Renal cortex interstitium (tissue), 11 donors: ENCODE measurements at regions not wholly inside any gene's neighbourhood (a gene's known extent, or its start where the extent isn't known, plus 50 kb on each side); places are given as distances from the start of the nearest gene placed in this dataset.
"Not testable (repeated sequence)": the region's sequence is repeated elsewhere in the genome, so short reads cannot be mapped to it uniquely, and the experiment has no call there.

Experiments
- DNase-seq, 11 donors: peaks; one replicate each; pipeline ENCODE4 v3.0.0-alpha.2; 2013; ENCODE audit warnings: low read depth in 9 of 11, low spot score in 4 of 11; ENCODE audit errors: extremely low read depth in 1 of 11

GRCh38 chr6:72457738-72458137 is 164.1 kb upstream of the KCNQ5 start:
- no peak for DNase-seq

DNA sequence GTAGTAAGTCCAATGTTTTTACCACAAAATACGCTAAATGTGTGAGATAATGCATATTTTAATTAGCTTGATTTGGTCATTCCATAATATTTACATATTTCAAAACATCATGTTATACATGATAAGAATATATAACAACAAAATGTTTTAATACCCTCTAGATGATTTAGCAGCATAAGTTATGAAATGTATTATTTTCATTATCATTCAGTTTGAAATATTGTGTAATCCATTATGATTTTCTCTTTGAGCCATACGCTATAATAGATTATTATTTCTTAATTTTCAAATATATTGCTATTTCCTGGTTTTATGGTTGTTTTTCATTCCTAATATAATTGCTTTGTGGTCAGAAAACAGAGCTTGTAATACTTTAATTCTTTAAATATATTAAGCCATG is 163.3 kb upstream of the KCNQ5 start:
- no peak for DNase-seq

- DNase-seq, result no peak
These were observed 160.7 kb upstream of the KCNQ5 start for GRCh38 chr6:72461144-72461543.

DNA sequence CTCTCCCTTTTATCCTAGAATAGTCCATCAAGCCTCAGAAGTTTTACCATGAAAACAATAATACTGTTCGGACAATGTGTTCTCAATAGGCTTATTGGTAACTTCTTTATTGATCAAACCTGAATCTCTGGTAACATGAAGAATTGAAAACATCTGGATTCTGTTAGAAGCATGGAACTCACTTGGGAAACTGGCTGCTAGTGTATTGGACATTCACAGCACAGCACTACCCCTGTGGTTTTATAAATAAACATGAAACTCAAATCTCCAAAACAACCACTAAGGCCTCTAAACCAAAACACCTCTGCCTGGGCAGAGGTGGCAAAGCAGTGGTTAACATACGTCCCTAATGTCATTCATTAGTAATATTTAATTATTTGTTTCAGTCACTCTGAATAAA is 157.6 kb upstream of the KCNQ5 start:
- no peak for DNase-seq

GRCh38 chr6:72464791-72465691 is 156.8 kb upstream of the KCNQ5 start:
- no peak for DNase-seq

- no peak for DNase-seq
These were observed 155.4 kb upstream of the KCNQ5 start for GRCh38 chr6:72466471-72466870.

GRCh38 chr6:72466971-72467566 is 154.8 kb upstream of the KCNQ5 start:
- no peak for DNase-seq

DNA sequence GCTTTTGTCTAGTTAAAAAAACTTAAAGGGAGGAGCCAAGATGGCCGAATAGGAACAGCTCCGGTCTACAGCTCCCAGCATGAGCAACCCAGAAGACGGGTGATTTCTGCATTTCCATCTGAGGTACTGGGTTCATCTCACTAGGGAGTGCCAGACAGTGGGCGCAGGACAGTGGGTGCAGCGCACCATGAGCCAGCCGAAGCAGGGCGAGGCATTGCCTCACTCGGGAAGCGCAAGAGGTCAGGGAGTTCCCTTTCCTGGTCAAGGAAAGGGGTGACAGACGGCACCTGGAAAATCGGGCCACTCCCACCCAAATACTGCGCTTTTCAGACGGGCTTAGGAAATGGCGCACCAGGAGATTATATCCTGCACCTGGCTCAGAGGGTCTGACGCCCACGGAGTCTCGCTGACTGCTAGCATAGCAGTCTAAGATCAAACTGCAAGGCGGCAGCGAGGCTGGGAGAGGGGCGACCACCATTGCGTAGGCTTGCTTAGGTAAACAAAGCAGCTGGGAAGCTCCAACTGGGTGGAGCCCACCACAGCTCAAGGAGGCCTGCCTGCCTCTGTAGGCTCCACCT is 152.4 kb upstream of the KCNQ5 start:
- DNase-seq, result not testable (repeated sequence)

GRCh38 chr6:72476051-72476450 is 145.8 kb upstream of the KCNQ5 start:
- no peak for DNase-seq

DNA sequence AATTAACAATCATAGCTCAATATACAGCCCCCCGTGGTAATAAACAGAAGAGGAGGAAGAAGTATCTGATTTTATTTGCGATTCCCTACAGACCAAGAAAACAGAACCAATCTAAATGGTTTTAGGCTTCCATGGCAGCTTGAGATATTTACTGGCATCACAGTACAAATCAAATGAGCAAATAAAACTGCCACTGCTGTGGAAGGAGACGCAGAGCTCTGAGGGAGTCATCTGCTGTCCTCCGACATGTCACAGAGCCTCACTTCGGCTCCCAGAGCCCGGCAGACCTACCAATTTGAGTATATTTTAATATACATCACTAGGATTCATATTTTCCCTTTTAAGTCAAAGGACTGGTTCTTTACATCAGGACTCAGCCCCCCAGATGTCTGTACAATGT is 145.2 kb upstream of the KCNQ5 start:
- no peak for DNase-seq

DNA sequence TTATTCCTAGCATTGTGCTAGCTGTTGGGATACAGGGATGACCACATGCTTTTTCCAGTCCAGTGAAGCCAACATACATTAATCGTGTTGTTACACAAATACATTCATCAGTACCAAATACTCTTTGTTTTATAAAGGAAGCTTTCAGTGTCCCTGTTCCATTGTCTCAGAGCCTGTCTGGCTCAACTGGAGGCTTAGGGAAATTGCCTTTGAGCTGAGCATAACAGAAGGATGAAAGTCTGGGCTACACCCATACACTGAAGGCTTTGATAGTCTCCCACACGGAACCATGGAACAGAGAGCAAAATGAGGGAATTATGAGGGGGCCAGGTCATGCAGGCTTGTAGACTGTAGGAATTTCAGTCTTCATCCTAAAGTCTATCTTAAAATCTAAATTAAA is 126.4 kb upstream of the KCNQ5 start:
- DNase-seq, result no peak

- DNase-seq, result no peak
These were observed 124.7 kb upstream of the KCNQ5 start for GRCh38 chr6:72497186-72497585.

DNA sequence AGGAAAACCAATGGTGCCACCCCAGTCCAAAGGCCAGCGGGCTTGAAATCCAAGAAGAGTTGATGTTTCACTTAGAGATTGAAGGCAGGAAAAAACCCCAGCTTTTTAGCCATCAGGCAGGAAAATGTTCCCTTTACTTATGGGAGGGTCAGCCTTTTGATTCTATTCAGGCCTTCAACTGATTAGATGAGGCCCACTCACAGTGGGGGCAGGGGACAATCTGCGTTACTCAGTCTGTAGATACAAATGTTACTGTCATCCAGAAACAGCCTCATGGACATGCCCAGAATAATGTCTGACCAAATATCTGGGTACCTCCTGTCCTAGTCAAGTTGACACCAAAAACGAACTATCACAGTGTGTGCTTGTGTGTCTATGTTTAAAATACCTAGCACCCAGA is 121.2 kb upstream of the KCNQ5 start:
- no peak for DNase-seq

DNA sequence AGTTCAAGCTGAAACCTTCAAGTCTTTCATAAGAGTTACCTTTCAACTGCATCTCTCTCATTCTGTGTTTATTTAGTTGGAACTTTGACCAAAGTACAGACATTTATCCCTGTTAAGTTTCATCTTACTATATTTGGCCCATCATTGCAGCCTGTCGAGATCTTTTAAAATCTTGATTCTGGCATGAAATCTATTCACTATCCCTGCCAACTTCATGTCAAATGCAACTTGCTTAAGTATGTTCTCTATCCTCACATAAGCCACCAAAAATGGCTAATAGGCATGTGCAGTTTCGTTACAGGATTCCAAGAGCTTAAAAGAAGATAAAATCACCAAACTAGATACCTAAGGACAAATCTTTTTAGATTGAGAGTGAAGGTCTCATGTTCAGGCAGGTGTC is 117.5 kb upstream of the KCNQ5 start:
- DNase-seq, result no peak

DNA sequence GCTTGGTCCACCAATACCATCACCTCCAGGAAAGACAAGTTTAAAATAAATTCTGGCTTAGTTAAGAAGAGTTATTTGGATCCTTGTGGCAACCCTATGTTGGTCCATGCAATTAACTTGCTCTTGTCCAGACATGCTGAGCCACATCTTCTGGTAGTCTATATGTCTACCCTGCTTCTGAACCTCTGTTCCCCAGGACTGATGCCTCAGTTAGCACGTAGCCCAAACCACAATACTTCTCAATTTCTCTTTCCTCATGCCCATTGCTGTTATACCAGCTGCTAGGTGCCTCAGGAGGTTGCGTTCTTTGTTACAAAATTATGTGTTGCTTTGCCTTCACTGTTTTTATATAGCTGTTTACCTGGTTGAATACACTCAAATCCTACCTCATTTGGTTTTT is 116.4 kb upstream of the KCNQ5 start:
- DNase-seq, result no peak

DNA sequence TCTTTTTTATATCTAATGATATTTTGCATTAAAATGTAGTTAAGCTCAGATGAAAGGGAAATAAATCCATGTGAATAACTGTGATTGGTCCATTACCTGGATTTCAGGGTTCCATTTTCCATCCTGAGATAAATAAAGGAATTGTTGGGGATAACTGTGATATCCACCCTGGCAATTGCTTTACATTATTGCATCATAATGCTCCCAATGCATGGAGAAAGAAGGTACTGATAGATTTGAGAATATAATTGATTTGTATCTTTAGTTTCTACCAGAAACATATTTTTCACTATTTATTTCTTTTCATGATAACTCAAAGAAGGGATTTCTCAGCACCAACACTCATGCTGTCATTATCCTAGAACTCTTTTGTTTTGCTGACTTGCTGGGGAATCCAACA is 102.0 kb upstream of the KCNQ5 start:
- no peak for DNase-seq

DNA sequence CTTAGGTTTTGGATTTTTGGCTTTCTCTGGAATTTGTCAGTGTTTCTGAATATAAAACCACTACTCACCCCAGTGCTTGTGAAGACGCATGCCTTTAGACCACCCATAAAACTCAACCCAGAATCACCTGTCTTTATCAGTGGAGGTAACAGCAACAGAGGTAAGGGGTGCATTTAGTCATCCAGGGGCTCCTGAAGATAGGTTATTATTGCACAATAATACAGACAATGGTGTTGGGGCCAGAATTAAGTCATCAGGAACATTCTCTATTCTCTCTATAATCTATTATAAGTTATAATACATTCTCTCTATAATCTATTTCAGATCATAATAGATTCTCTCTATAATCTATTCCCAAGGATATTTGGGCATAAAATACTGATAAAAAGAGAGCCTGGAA is 100.2 kb upstream of the KCNQ5 start:
- no peak for DNase-seq

DNA sequence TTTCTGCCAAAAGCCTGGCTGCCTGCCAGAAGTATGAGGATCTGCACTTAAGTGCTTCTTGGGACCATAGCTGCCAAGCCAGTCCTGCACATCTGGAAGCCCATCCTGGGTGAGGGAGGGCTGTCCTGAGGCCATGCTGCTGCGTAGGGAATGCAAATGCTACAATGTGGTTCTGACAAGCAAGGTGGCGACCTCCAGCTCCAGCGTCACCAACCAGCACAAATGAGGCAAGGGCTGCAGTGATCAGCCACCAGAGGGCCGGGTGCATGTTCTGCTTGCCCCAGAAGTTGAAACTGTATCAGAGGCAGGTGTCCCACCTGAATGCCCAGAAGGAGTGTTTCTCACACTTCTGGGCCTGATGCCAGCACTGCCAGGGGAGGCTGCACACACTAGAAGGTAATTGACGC is 99.1 kb upstream of the KCNQ5 start:
- no peak for DNase-seq

GRCh38 chr6:72524011-72524645 is 97.7 kb upstream of the KCNQ5 start:
- DNase-seq, result no peak
